Gastrocnemius medialis (tissue), 4 donors: ENCODE measurements at regions not wholly inside any gene's neighbourhood (a gene's known extent, or its start where the extent isn't known, plus 50 kb on each side); places are given as distances from the start of the nearest gene placed in this dataset.

Experiments
- POLR2A ChIP-seq, 2 donors: fragments of 450-650 bp; IDR thresholded peaks; one replicate each; pipeline ENCODE4 v1.6.1; 2017; ENCODE audit warnings: antibody characterized with exemption in 2 of 2, mild to moderate bottlenecking in 2 of 2, moderate library complexity in 2 of 2
- TF ChIP-seq, protein P1 (sequence below), 5 experiments: fragments of 450-650 bp in 3 of 5; fragments of 200-600 bp in 2 of 5; sonication (generic) in 2 of 5; IDR thresholded peaks in 4 of 5; conservative IDR thresholded peaks in 1 of 5; 1 replicate in 4 of 5; 2 replicates in 1 of 5; pipeline ENCODE4 v1.5.1; 2016 to 2019; ENCODE audit warnings: antibody characterized with exemption in 5 of 5, mild to moderate bottlenecking in 3 of 5, moderate library complexity in 3 of 5

DNA sequence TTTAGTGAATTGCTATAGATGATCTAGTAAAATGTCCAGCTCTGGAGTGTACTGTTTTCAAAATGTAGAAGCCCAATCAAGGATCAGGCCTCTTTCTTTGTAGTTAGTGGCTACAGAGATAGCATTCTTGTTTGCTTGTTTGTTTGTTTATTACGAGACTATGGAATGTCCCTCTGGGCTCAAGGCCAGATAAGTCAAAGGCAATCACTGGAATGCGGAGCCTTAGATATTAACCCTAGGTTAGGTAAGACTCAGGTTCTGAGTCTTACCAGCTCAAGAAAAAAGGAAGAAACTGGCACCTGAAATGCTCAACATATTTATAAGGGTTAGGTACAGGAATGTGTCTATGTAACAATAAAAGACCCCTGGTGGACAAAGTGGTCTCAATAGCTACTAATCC is 261.5 kb downstream of the SLC7A11 start:
- TF ChIP-seq, protein P1, sequence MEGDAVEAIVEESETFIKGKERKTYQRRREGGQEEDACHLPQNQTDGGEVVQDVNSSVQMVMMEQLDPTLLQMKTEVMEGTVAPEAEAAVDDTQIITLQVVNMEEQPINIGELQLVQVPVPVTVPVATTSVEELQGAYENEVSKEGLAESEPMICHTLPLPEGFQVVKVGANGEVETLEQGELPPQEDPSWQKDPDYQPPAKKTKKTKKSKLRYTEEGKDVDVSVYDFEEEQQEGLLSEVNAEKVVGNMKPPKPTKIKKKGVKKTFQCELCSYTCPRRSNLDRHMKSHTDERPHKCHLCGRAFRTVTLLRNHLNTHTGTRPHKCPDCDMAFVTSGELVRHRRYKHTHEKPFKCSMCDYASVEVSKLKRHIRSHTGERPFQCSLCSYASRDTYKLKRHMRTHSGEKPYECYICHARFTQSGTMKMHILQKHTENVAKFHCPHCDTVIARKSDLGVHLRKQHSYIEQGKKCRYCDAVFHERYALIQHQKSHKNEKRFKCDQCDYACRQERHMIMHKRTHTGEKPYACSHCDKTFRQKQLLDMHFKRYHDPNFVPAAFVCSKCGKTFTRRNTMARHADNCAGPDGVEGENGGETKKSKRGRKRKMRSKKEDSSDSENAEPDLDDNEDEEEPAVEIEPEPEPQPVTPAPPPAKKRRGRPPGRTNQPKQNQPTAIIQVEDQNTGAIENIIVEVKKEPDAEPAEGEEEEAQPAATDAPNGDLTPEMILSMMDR (IDR thresholded peaks at IDR 0.05 in 4 of 5, conservative IDR thresholded peaks at IDR 0.05 in 1 of 5), result no peak
- TF ChIP-seq POLR2A (IDR thresholded peaks at IDR 0.05), result no peak
